Kidney (tissue), 13 donors: ENCODE measurements at regions not wholly inside any gene's neighbourhood (a gene's known extent, or its start where the extent isn't known, plus 50 kb on each side); places are given as distances from the start of the nearest gene placed in this dataset.

Experiments used
- DNase-seq, 5 donors: peaks; one replicate each; pipeline ENCODE4 v3.0.0-alpha.2; 2013 to 2020
- FAIRE-seq: peaks from 2 replicates; lab custom pipeline; 2012; peaks lifted over from hg19 to GRCh38; lab: Jason Lieb, UNC
- H3K27ac ChIP-seq, 2 donors: one replicate each; pipeline ENCODE4 v1.7.0; 2013; ENCODE audit warnings: low read depth in 2 of 2, low read length in 2 of 2, inconsistent platforms in 1 of 2
- H3K27me3 ChIP-seq: one replicate; pipeline ENCODE4 v1.7.1; 2013; ENCODE audit warnings: low read length, inconsistent platforms; ENCODE audit not compliant: control insufficient read depth, insufficient read depth
- H3K36me3 ChIP-seq, 3 donors: one replicate each; pipeline versions ENCODE4 v1.7.0 to v1.7.1; 2013; ENCODE audit warnings: low read length in 3 of 3, control low read depth in 1 of 3, inconsistent platforms in 1 of 3; ENCODE audit not compliant: insufficient read depth in 3 of 3, control insufficient read depth in 2 of 3
- H3K4me1 ChIP-seq, 3 donors: one replicate each; pipeline versions ENCODE4 v1.7.0 to v1.7.1; 2013; ENCODE audit warnings: low read length in 3 of 3, inconsistent platforms in 1 of 3, low read depth in 1 of 3; ENCODE audit not compliant: control insufficient read depth in 2 of 3, insufficient read depth in 2 of 3
- H3K4me3 ChIP-seq, 3 donors: one replicate each; pipeline versions ENCODE4 v1.7.0 to v1.8.1; 2013; ENCODE audit warnings: low read length in 3 of 3, control low read depth in 1 of 3, inconsistent platforms in 1 of 3
- H3K9ac ChIP-seq, 3 donors: one replicate each; pipeline versions ENCODE4 v1.7.0 to v1.7.1; 2013; ENCODE audit warnings: low read length in 3 of 3, control low read depth in 1 of 3, inconsistent platforms in 1 of 3
- H3K9me3 ChIP-seq, 3 donors: one replicate each; pipeline versions ENCODE4 v1.7.0 to v1.7.1; 2013; ENCODE audit warnings: low read length in 3 of 3, control low read depth in 1 of 3, inconsistent platforms in 1 of 3; ENCODE audit not compliant: control insufficient read depth in 2 of 3, insufficient read depth in 1 of 3
- intact Hi-C: fragments of 100-400 bp; cut with DNase I; formaldehyde crosslinking; loops from one replicate; pipeline ENCODE4 v1.11.1; 2022
- TF ChIP-seq, protein P1 (sequence below): IDR thresholded peaks from 3 replicates; pipeline ENCODE4 v1.5.1; 2012; ENCODE audit warnings: mild to moderate bottlenecking, moderate library complexity, borderline replicate concordance; ENCODE audit not compliant: insufficient read depth; ENCODE audit errors: extremely low read depth
- donor health status: control.
- donor health status: control.
- donor health status: control.
- donor health status: control.
- donor health status: control.
- donor health status: DM: yes; HTN: yes; CAD: no.
- donor health status: Normal renal cell carcinoma (clear cell type).

DNA sequence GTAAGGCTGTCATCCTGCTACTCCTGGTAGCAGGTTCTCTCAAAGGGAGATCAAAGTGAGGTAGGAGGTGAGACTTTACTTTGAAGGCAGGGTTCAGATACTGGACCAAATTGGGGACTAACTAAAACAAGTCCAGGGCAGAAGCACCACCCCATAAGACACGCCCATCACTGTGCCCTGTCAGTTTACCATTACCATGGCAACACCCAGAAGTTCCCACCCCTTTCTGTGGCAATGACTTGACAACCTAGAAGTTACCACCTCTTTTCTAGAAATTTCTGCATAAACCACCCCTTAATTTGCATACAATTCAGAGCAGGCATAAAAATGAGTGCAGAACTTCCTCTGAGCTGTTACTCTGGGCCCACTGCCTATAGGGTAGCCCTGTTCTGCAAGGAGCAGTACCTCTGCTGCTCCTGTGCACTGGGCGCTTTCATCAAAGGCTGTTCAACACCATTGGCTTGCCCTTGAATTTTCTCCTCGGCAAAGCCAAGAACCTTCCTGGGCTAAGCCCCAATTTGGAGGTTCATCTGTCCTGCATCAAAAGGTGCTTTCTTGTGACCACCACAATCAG is 64.8 kb upstream of the MAX start:
- H3K4me3 ChIP-seq = no peak overlapping the region
- intact Hi-C loops = no loop called here
- no peaks in the 10 kb centered on the region for H3K4me1 ChIP-seq
- no peak for FAIRE-seq
- no peak overlapping the region for H3K9ac ChIP-seq
- TF ChIP-seq, protein P1, sequence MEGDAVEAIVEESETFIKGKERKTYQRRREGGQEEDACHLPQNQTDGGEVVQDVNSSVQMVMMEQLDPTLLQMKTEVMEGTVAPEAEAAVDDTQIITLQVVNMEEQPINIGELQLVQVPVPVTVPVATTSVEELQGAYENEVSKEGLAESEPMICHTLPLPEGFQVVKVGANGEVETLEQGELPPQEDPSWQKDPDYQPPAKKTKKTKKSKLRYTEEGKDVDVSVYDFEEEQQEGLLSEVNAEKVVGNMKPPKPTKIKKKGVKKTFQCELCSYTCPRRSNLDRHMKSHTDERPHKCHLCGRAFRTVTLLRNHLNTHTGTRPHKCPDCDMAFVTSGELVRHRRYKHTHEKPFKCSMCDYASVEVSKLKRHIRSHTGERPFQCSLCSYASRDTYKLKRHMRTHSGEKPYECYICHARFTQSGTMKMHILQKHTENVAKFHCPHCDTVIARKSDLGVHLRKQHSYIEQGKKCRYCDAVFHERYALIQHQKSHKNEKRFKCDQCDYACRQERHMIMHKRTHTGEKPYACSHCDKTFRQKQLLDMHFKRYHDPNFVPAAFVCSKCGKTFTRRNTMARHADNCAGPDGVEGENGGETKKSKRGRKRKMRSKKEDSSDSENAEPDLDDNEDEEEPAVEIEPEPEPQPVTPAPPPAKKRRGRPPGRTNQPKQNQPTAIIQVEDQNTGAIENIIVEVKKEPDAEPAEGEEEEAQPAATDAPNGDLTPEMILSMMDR = no peak
- DNase-seq = no peak
- no peaks in the 10 kb centered on the region for H3K9me3 ChIP-seq
- no peaks in the 10 kb centered on the region for H3K27me3 ChIP-seq
- no peak overlapping the region for H3K27ac ChIP-seq
- no peaks in the 10 kb centered on the region for H3K36me3 ChIP-seq

DNA sequence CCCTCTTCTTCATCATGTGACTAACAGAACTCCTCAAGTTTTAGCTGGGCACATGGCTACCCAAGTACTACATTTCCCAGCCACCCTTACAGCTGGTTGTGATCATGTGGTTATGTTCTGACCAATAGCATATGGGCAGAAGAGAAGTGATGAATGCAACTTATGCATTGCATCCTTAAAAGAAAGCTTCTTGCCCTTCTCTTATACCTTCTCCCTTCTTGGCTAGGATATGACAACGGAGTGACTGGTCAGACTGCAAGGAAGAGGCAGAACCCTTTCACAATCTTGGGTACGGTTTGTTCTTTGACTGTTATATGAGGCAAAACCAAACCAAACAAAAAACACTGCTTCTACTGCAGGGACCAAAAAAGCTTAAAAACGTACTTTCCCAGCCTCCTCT is 66.5 kb upstream of the MAX start:
- DNase-seq (no peak), FAIRE-seq (no peak)
- Histone ChIP-seq H3K36me3 (no peaks in the 10 kb centered on the region), H3K27ac (no peak overlapping the region), H3K4me3 (no peak overlapping the region), H3K9me3 (no peaks in the 10 kb centered on the region), H3K4me1 (no peaks in the 10 kb centered on the region), H3K9ac (no peak overlapping the region), H3K27me3 (no peaks in the 10 kb centered on the region)
- TF ChIP-seq, protein P1 = no peak
- intact Hi-C loops = no loop called here

DNA sequence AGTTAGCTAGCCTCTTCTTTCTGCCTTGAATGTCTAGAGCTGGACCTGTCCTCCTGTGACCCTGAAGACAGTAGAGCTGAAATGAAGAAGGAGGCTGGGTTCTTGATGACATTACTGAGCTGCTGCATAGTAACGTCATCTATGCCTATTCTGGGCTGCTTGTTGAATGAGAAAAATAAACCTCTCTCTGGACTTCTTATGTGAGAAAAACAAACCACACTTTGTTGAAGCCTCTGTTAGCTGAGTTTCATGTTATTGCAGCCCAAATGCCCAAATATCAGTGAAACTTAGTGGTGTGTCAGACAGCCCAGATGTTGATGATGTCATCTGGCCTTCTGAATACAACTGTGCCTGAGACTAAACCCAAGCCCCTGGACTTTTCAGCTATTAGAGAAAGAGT is 67.0 kb upstream of the MAX start:
- DNase-seq (no peak), FAIRE-seq (no peak)
- TF ChIP-seq, protein P1 = no peak
- no peaks in the 10 kb centered on the region for H3K9me3 ChIP-seq
- no peak overlapping the region for H3K4me3 ChIP-seq
- no peaks in the 10 kb centered on the region for H3K27me3 ChIP-seq
- H3K27ac ChIP-seq = no peak overlapping the region
- H3K4me1 ChIP-seq = no peaks in the 10 kb centered on the region
- intact Hi-C loops = no loop called here
- H3K9ac ChIP-seq = no peak overlapping the region
- H3K36me3 ChIP-seq = no peaks in the 10 kb centered on the region

DNA sequence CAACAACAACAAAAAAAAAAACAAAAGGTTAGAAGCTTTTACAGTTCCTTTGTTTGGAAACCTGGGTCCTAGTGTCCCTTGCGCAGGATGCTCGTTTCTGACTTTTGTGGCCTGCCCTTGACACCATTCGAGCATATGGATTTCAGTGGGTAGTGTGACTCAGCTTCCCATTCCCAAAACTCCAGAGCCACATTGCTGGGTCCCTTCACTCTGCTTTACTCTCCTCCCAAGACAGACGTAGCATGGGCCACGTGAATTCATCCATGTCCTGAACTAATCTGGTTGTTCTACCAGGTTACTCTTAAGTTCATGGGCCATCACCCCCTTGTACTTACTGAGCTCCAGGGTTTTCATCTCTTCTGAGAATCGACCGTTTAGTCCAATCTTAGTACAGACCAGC is 68.0 kb upstream of the MAX start:
- Histone ChIP-seq H3K36me3 (no peaks in the 10 kb centered on the region), H3K9ac (no peak overlapping the region), H3K9me3 (no peaks in the 10 kb centered on the region), H3K27me3 (no peaks in the 10 kb centered on the region), H3K4me3 (peak overlapping the region in 2 of 3 donors; percentile 5 to 49), H3K4me1 (no peaks in the 10 kb centered on the region), H3K27ac (no peak overlapping the region)
- TF ChIP-seq, protein P1 = no peak
- DNase-seq (no peak), FAIRE-seq (no peak)
- intact Hi-C loops = no loop called here
